OCI-LY3 (cell line): ENCODE measurements at regions not wholly inside any gene's neighbourhood (a gene's known extent, or its start where the extent isn't known, plus 50 kb on each side); places are given as distances from the start of the nearest gene placed in this dataset.

Source experiments
- H2AFZ ChIP-seq: fragments of 200-600, 300-600 bp; shearing (Covaris generic); 2 replicates; pipeline ENCODE4 v1.6.0; 2014; ENCODE audit warnings: antibody characterized with exemption, low read depth, low read length
- H3K27ac ChIP-seq: fragments of 200-600, 300-600 bp; sonication (generic); 2 replicates; pipeline ENCODE4 v1.5.1; 2014; ENCODE audit warnings: mild to moderate bottlenecking, low read length, moderate library complexity, mixed read lengths
- H3K27me3 ChIP-seq: fragments of 200-600, 300-600 bp; sonication (generic); 2 replicates; pipeline ENCODE4 v1.6.1; 2014; ENCODE audit warnings: low read depth, low read length, mixed read lengths
- H3K36me3 ChIP-seq: fragments of 200-600, 300-600 bp; sonication (generic); replicated peaks from 2 replicates; pipeline ENCODE3; 2014; ENCODE audit warnings: low read depth, low read length, mixed read lengths
- H3K4me1 ChIP-seq: fragments of 300-600, 200-600 bp; sonication (generic); 2 replicates; pipeline ENCODE4 v1.6.1; 2014; ENCODE audit warnings: low read length, mixed read lengths
- H3K4me2 ChIP-seq: fragments of 200-600, 300-600 bp; sonication (generic); 2 replicates; pipeline ENCODE4 v1.6.1; 2014; ENCODE audit warnings: low read length, mixed read lengths
- H3K4me3 ChIP-seq: fragments of 300-600, 200-600 bp; sonication (generic); 2 replicates; pipeline ENCODE4 v1.5.1; 2014; ENCODE audit warnings: antibody characterized with exemption, mild to moderate bottlenecking, low read length, moderate library complexity
- H3K79me2 ChIP-seq: fragments of 300-600, 200-600 bp; shearing (Covaris generic); 2 replicates; pipeline ENCODE4 v1.6.1; 2014; ENCODE audit warnings: mild to moderate bottlenecking, low read length, mixed read lengths
- H3K9ac ChIP-seq: fragments of 300-600, 200-600 bp; shearing (Covaris generic); 2 replicates; pipeline ENCODE4 v1.6.0; 2014; ENCODE audit warnings: mild to moderate bottlenecking, low read length, moderate library complexity
- H3K9me3 ChIP-seq: fragments of 200-600, 300-600 bp; shearing (Covaris generic); 2 replicates; pipeline ENCODE4 v1.6.1; 2014; ENCODE audit warnings: low read length, mixed read lengths; ENCODE audit not compliant: insufficient read depth
- H4K20me1 ChIP-seq: fragments of 200-600, 300-600 bp; sonication (generic); 2 replicates; pipeline ENCODE4 v1.6.1; 2016; ENCODE audit warnings: low read length, mixed read lengths; ENCODE audit not compliant: insufficient read depth
- EZH2phosphoT487 ChIP-seq: fragments of 200-600 bp; shearing (Covaris generic); IDR thresholded peaks from 2 replicates; pipeline ENCODE4 v1.6.1; 2018; ENCODE audit warnings: antibody characterized with exemption, mixed run types, low read depth
- TF ChIP-seq, protein P1 (sequence below): fragments of 200-600, 300-600 bp; sonication (generic); IDR thresholded peaks from 2 replicates; pipeline ENCODE4 v1.5.1; 2014; ENCODE audit warnings: antibody characterized with exemption, low read length, low read depth

DNA sequence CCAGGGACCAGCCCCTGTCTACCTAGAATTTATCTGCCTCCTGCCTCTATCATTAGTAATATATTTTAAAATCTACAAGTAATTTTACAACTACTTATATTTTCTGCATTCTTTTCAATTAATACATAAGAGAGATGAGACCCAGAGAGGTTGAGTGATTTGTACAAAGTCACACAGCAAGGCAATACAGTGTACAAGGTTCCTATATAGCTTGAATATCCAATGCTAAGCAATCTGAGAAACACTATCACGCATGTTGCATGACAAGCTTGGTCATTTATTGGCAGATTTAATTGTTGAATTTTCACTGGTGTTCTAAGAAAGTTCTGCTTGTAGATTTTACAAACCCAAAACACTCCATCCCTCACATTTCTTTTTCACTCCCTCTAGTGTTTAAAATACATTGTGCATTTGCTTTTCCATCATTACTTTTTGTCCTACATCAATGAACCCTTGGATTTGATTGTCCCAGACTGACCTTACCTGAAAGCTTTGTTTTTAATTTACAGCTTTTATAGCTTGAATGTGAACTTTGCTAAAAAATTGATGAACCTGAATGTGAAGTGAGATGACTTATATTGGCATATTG, 520.9 kb upstream of the CITED2 start:
- no peak for TF ChIP-seq EZH2phosphoT487
- TF ChIP-seq, protein P1, sequence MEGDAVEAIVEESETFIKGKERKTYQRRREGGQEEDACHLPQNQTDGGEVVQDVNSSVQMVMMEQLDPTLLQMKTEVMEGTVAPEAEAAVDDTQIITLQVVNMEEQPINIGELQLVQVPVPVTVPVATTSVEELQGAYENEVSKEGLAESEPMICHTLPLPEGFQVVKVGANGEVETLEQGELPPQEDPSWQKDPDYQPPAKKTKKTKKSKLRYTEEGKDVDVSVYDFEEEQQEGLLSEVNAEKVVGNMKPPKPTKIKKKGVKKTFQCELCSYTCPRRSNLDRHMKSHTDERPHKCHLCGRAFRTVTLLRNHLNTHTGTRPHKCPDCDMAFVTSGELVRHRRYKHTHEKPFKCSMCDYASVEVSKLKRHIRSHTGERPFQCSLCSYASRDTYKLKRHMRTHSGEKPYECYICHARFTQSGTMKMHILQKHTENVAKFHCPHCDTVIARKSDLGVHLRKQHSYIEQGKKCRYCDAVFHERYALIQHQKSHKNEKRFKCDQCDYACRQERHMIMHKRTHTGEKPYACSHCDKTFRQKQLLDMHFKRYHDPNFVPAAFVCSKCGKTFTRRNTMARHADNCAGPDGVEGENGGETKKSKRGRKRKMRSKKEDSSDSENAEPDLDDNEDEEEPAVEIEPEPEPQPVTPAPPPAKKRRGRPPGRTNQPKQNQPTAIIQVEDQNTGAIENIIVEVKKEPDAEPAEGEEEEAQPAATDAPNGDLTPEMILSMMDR = no peak
- Histone ChIP-seq H3K27me3 (no peaks in the 10 kb centered on the region), H3K9me3 (no peaks in the 10 kb centered on the region), H3K36me3 (no peaks in the 10 kb centered on the region), H2AFZ (no peak overlapping the region), H3K4me2 (no peak overlapping the region), H3K27ac (no peak overlapping the region), H3K4me1 (no peaks in the 10 kb centered on the region), H3K79me2 (no peaks in the 10 kb centered on the region), H4K20me1 (no peaks in the 10 kb centered on the region), H3K4me3 (no peak overlapping the region), H3K9ac (no peak overlapping the region)

DNA sequence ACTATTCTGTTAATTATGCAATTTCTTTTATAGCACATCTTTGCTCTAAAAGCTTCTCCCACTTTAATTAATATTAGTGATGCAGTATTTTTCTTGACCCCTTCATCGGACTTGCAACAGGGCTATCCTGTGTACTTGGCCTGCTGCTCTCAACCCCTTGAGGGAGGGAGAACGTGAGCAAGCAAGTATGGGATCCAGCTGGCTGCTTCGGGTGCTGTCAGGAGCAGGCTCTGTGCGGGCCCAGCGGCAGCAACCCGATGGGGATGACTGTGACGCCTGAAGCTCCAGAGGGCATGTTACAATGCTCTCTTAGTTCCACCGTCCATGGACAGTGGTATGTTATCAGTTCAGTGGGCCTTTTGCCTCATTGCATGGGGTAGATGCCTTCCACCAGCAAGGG, 519.8 kb upstream of the CITED2 start:
- Histone ChIP-seq H3K4me2 (no peak overlapping the region), H4K20me1 (no peaks in the 10 kb centered on the region), H3K9ac (no peak overlapping the region), H3K4me1 (no peaks in the 10 kb centered on the region), H2AFZ (no peak overlapping the region), H3K9me3 (no peaks in the 10 kb centered on the region), H3K36me3 (no peaks in the 10 kb centered on the region), H3K4me3 (no peak overlapping the region), H3K27ac (no peak overlapping the region), H3K79me2 (no peaks in the 10 kb centered on the region), H3K27me3 (no peaks in the 10 kb centered on the region)
- TF ChIP-seq, protein P1 = no peak
- TF ChIP-seq EZH2phosphoT487 = no peak

DNA sequence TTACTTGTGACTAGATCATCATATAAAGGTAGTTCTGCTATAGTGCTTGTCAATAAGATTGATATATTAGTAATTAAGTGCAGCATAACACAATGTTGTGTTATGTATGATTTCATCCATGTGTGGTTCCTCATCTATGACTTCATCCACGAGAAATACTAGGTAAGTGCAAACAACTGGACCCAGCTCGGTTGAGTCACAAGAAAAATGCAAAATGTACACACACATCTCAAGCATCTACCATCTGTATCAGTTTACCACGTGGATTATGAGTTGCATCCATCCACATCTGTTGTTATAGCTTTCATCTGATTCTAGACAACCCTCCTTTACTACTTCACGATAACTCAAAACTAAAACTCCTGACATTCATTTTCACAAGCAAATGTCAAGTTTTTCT, 517.0 kb upstream of the CITED2 start:
- TF ChIP-seq, protein P1 = no peak
- no peak for TF ChIP-seq EZH2phosphoT487
- no peak overlapping the region for H2AFZ ChIP-seq
- no peaks in the 10 kb centered on the region for H3K79me2 ChIP-seq
- no peak overlapping the region for H3K4me3 ChIP-seq
- H4K20me1 ChIP-seq = no peaks in the 10 kb centered on the region
- no peaks in the 10 kb centered on the region for H3K9me3 ChIP-seq
- H3K36me3 ChIP-seq = no peaks in the 10 kb centered on the region
- H3K4me1 ChIP-seq = no peaks in the 10 kb centered on the region
- no peaks in the 10 kb centered on the region for H3K27me3 ChIP-seq
- H3K27ac ChIP-seq = no peak overlapping the region
- H3K4me2 ChIP-seq = no peak overlapping the region
- H3K9ac ChIP-seq = no peak overlapping the region

GRCh38 chr6:139888681-139889122, 514.3 kb upstream of the CITED2 start:
- Histone ChIP-seq H3K9ac (no peak overlapping the region), H3K4me1 (peaks cover 9% of the 10 kb centered on the region), H3K4me2 (no peak overlapping the region), H3K9me3 (no peaks in the 10 kb centered on the region), H2AFZ (no peak overlapping the region), H3K4me3 (no peak overlapping the region), H3K27ac (no peak overlapping the region), H3K27me3 (no peaks in the 10 kb centered on the region), H3K36me3 (no peaks in the 10 kb centered on the region), H3K79me2 (no peaks in the 10 kb centered on the region), H4K20me1 (no peaks in the 10 kb centered on the region)
- TF ChIP-seq, protein P1 = no peak
- TF ChIP-seq EZH2phosphoT487 = no peak
